IMR-90 (cell line): ENCODE measurements at regions not wholly inside any gene's neighbourhood (a gene's known extent, or its start where the extent isn't known, plus 50 kb on each side); places are given as distances from the start of the nearest gene placed in this dataset.

ENCODE experiments used
- CTCF ChIP-seq: conservative IDR thresholded peaks from 2 replicates; pipeline ENCODE4 v1.5.1; 2012; ENCODE audit warnings: mild to moderate bottlenecking, low read depth, low read length, improper control_type of control experiment
- MAFK ChIP-seq: IDR thresholded peaks from 2 replicates; pipeline ENCODE4 v1.6.1; 2012; ENCODE audit warnings: low read depth, low read length, improper control_type of control experiment
- RAD21 ChIP-seq: IDR thresholded peaks from 2 replicates; pipeline ENCODE4 v1.6.1; 2012; ENCODE audit warnings: low read length, improper control_type of control experiment
- RCOR1 ChIP-seq: IDR thresholded peaks from 2 replicates; pipeline ENCODE4 v1.6.1; 2012; ENCODE audit warnings: mild to moderate bottlenecking, low read length, improper control_type of control experiment; ENCODE audit not compliant: insufficient replicate concordance

- TF ChIP-seq RCOR1 = no peak
- TF ChIP-seq CTCF = no peak
- no peak for TF ChIP-seq RAD21
- no peak for TF ChIP-seq MAFK
Measured at GRCh38 chr2:195238379-195238778, 418.6 kb upstream of the SLC39A10 start.
